ENCODE measurements at regions not wholly inside any gene's neighbourhood (a gene's known extent, or its start where the extent isn't known, plus 50 kb on each side); places are given as distances from the start of the nearest gene placed in this dataset.

DNA sequence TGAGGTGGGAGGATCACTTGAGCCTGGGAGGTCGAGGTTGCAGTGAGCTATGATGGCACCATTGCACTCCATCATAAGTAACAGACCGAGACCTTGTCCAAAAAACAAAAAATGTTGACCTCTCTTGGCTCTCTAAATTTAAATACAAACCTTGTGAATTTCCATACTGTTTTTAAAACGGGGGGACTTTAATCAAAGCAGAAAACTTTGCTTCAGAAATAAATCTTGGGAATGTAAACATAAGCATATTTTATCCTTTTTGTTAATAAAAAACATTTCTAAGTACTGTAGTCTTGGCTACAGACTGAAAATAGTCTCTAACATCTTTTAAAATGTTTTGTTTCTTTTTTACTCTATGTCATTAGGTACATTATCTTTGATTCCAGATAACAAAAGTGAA, 130.7 kb upstream of the RASSF8 start:
- Histone ChIP-seq H3K27ac (ENCODE audit: low read depth in 1 of 3, low read length in 2 of 3) (no peak overlapping the region), H3K9me3 (ENCODE audit: control insufficient read depth in 2 of 2, insufficient read depth in 1 of 2, low read depth in 1 of 2, low read length in 1 of 2) (no peaks in the 10 kb centered on the region), H3K4me3 (ENCODE audit: low read depth in 1 of 3, low read length in 3 of 3) (no peak overlapping the region), H3K4me1 (ENCODE audit: control insufficient read depth in 3 of 3, insufficient read depth in 2 of 3, low read depth in 1 of 3, low read length in 2 of 3) (peaks cover 0 to 3% (median 0%) of the 10 kb centered on the region in 3 donors), H3K27me3 (ENCODE audit: control insufficient read depth in 3 of 3, insufficient read depth in 3 of 3, low read length in 3 of 3) (no peaks in the 10 kb centered on the region), H3K36me3 (ENCODE audit: control insufficient read depth in 3 of 3, insufficient read depth in 2 of 3, low read depth in 1 of 3, low read length in 3 of 3) (no peaks in the 10 kb centered on the region)
- 50 to 59% (median 51%) methylated on average over 3 of the region's 3 CpGs for WGBS, 3 donors
- DNase-seq = no peak
- FAIRE-seq = no peak

DNA sequence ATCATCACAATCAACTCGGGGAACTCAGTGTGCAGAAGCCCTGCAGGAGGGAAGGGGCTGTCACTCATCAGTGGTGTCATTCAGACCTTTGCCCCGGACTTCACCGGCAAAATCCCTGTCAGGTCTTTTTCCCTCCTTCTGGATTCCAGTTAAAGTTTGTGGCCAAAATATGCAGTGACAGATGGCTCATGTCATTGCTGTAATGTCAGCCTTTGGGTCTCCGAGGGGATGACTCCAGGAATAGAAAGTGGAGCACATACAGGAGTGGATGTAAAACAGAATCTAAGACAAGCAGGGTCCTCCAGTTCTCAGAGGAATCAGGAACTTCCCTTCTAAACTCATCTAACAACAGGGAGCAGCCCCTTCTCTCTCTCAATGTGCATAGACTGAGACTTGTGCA, 130.3 kb upstream of the RASSF8 start:
- Histone ChIP-seq H3K9me3 (ENCODE audit: control insufficient read depth in 2 of 2, insufficient read depth in 1 of 2, low read depth in 1 of 2, low read length in 1 of 2) (no peaks in the 10 kb centered on the region), H3K4me3 (ENCODE audit: low read depth in 1 of 3, low read length in 3 of 3) (no peak overlapping the region), H3K27ac (ENCODE audit: low read depth in 1 of 3, low read length in 2 of 3) (no peak overlapping the region), H3K27me3 (ENCODE audit: control insufficient read depth in 3 of 3, insufficient read depth in 3 of 3, low read length in 3 of 3) (no peaks in the 10 kb centered on the region), H3K36me3 (ENCODE audit: control insufficient read depth in 3 of 3, insufficient read depth in 2 of 3, low read depth in 1 of 3, low read length in 3 of 3) (no peaks in the 10 kb centered on the region), H3K4me1 (ENCODE audit: control insufficient read depth in 3 of 3, insufficient read depth in 2 of 3, low read depth in 1 of 3, low read length in 2 of 3) (peaks cover 0 to 3% (median 0%) of the 10 kb centered on the region in 3 donors)
- FAIRE-seq = no peak
- no peak for DNase-seq
- WGBS, 3 donors = 17 to 41% (median 38%) methylated on average over 4 of the region's 4 CpGs

DNA sequence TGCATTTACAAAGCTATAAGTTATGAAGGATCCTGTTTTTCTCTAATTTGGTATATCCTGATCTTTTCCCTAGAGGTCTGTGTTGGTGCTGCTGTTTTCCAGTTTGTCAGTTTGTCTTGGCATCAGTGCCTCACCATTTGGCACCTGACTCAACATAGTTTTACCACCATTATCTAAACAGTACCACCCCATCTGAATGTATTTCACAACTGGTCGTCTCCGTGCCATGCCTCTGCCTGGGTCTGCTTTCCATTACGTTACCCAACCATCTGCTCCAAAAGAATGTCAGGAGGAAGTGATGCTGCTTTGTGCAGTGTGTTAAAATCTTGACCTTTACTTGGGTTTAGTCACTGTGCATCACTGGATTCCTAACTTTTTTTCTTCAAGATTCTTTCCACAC, 129.3 kb upstream of the RASSF8 start:
- Histone ChIP-seq H3K9me3 (ENCODE audit: control insufficient read depth in 2 of 2, insufficient read depth in 1 of 2, low read depth in 1 of 2, low read length in 1 of 2) (no peaks in the 10 kb centered on the region), H3K4me1 (ENCODE audit: control insufficient read depth in 3 of 3, insufficient read depth in 2 of 3, low read depth in 1 of 3, low read length in 2 of 3) (peaks cover 0 to 3% (median 0%) of the 10 kb centered on the region in 3 donors), H3K4me3 (ENCODE audit: low read depth in 1 of 3, low read length in 3 of 3) (no peak overlapping the region), H3K27me3 (ENCODE audit: control insufficient read depth in 3 of 3, insufficient read depth in 3 of 3, low read length in 3 of 3) (no peaks in the 10 kb centered on the region), H3K36me3 (ENCODE audit: control insufficient read depth in 3 of 3, insufficient read depth in 2 of 3, low read depth in 1 of 3, low read length in 3 of 3) (no peaks in the 10 kb centered on the region), H3K27ac (ENCODE audit: low read depth in 1 of 3, low read length in 2 of 3) (no peak overlapping the region)
- 37 to 65% (median 45%) methylated on average over 3 of the region's 3 CpGs for WGBS, 3 donors
- FAIRE-seq (no peak), DNase-seq (no peak)

DNA sequence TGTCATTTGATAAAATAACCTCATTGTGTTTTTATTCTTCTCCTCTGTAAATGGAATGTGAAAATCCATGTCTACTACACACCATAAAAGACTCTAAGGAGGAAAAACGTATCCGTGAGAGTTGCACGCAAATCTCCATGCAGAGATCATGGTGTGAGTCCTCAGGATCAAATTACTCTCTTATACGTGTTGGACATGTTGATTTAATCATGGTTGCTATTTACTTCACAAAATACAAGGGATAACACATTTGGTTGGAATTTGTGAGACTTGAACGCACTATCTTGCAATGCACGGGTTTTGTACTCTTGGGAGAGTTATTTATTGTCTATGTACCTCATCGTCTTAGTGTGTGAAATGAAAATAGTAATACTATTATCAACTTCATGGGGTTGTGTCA, 128.0 kb upstream of the RASSF8 start:
- DNase-seq = no peak
- FAIRE-seq = no peak
- Histone ChIP-seq H3K9me3 (ENCODE audit: control insufficient read depth in 2 of 2, insufficient read depth in 1 of 2, low read depth in 1 of 2, low read length in 1 of 2) (no peaks in the 10 kb centered on the region), H3K4me3 (ENCODE audit: low read depth in 1 of 3, low read length in 3 of 3) (no peak overlapping the region), H3K27ac (ENCODE audit: low read depth in 1 of 3, low read length in 2 of 3) (no peak overlapping the region), H3K4me1 (ENCODE audit: control insufficient read depth in 3 of 3, insufficient read depth in 2 of 3, low read depth in 1 of 3, low read length in 2 of 3) (peaks cover 0 to 3% (median 0%) of the 10 kb centered on the region in 3 donors), H3K36me3 (ENCODE audit: control insufficient read depth in 3 of 3, insufficient read depth in 2 of 3, low read depth in 1 of 3, low read length in 3 of 3) (no peaks in the 10 kb centered on the region), H3K27me3 (ENCODE audit: control insufficient read depth in 3 of 3, insufficient read depth in 3 of 3, low read length in 3 of 3) (no peaks in the 10 kb centered on the region)
- 72 to 81% (median 73%) methylated on average over 7 of the region's 7 CpGs for WGBS, 3 donors

DNA sequence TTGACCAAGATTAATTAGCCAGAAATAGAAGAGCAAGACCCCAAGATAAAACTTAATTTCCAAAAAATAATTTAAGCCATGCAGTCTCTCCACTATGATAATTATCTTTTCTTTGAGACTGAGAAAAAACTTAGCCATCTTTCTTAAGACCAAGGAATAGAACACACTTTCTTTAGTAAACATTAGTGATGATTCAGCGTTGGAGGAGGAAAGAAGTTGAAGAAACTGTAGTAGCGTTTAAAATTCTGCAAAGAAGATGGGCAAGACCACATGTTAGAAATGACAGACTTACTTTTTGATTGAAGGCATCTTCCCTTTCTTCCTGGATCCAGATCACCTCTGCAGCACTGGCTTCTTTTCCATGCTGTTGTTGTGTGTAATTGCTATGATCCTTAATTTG, 124.8 kb upstream of the RASSF8 start:
- DNase-seq (no peak), FAIRE-seq (no peak)
- no peaks in the 10 kb centered on the region for H3K9me3 ChIP-seq (ENCODE audit: control insufficient read depth in 2 of 2, insufficient read depth in 1 of 2, low read depth in 1 of 2, low read length in 1 of 2)
- H3K27ac ChIP-seq (ENCODE audit: low read depth in 1 of 3, low read length in 2 of 3) = no peak overlapping the region
- no peaks in the 10 kb centered on the region for H3K4me1 ChIP-seq (ENCODE audit: control insufficient read depth in 3 of 3, insufficient read depth in 2 of 3, low read depth in 1 of 3, low read length in 2 of 3)
- H3K36me3 ChIP-seq (ENCODE audit: control insufficient read depth in 3 of 3, insufficient read depth in 2 of 3, low read depth in 1 of 3, low read length in 3 of 3) = no peaks in the 10 kb centered on the region
- 58 to 73% (median 70%) methylated on average over 2 of the region's 2 CpGs for WGBS, 3 donors
- no peaks in the 10 kb centered on the region for H3K27me3 ChIP-seq (ENCODE audit: control insufficient read depth in 3 of 3, insufficient read depth in 3 of 3, low read length in 3 of 3)
- no peak overlapping the region for H3K4me3 ChIP-seq (ENCODE audit: low read depth in 1 of 3, low read length in 3 of 3)

DNA sequence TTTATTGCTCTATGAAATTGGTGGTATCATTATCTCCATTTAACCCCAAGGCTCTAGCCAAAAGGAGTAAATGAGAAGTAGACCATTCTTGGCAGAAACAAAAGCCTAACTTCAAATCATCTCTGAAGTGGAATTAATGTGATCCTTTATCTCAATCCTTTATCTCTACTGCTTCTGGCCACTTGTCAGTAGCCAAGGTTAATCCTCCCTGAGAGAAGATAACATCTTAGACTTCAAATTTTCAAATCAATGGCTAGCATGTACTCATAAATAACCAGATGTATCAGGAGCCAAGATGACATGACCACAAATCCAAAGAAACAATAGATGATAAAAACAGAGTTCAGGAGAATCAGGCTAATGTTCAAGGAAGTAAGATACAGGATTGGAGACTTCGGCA, 123.1 kb upstream of the RASSF8 start:
- no peaks in the 10 kb centered on the region for H3K27me3 ChIP-seq (ENCODE audit: control insufficient read depth in 3 of 3, insufficient read depth in 3 of 3, low read length in 3 of 3)
- DNase-seq (no peak), FAIRE-seq (no peak)

DNA sequence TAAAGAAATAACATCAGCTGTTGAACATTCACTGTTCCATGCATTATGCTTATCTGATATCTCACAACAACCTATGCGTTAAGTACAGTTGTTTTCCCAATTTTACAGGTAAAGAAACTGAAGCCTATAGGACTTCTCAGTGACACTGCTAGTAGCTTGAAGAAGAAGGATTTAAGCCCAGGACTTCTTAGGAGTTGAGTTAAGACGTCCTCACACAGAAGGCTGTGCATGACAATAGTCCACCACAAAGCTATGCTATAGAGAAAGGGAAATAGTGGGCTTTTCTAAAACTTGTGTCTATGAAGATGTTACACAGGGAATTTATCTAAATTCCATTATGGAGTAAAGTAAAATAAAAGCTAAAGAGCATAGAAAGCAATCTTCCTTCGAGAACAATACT, 120.5 kb upstream of the RASSF8 start:
- WGBS, 3 donors = 75 to 82% (median 80%) methylated on average over 3 of the region's 3 CpGs
- no peak for FAIRE-seq
- no peaks in the 10 kb centered on the region for H3K27me3 ChIP-seq (ENCODE audit: control insufficient read depth in 3 of 3, insufficient read depth in 3 of 3, low read length in 3 of 3)

More for the DNA sequence above, 123.1 kb upstream of the RASSF8 start:
- no peak overlapping the region for H3K27ac ChIP-seq (ENCODE audit: low read depth in 1 of 3, low read length in 2 of 3)
- no peaks in the 10 kb centered on the region for H3K9me3 ChIP-seq (ENCODE audit: control insufficient read depth in 2 of 2, insufficient read depth in 1 of 2, low read depth in 1 of 2, low read length in 1 of 2)
- no peaks in the 10 kb centered on the region for H3K4me1 ChIP-seq (ENCODE audit: control insufficient read depth in 3 of 3, insufficient read depth in 2 of 3, low read depth in 1 of 3, low read length in 2 of 3)
- WGBS, 3 donors = 79 to 97% (median 85%) methylated on average over 1 of the region's 1 CpG
- H3K4me3 ChIP-seq (ENCODE audit: low read depth in 1 of 3, low read length in 3 of 3) = no peak overlapping the region
- no peaks in the 10 kb centered on the region for H3K36me3 ChIP-seq (ENCODE audit: control insufficient read depth in 3 of 3, insufficient read depth in 2 of 3, low read depth in 1 of 3, low read length in 3 of 3)

DNA sequence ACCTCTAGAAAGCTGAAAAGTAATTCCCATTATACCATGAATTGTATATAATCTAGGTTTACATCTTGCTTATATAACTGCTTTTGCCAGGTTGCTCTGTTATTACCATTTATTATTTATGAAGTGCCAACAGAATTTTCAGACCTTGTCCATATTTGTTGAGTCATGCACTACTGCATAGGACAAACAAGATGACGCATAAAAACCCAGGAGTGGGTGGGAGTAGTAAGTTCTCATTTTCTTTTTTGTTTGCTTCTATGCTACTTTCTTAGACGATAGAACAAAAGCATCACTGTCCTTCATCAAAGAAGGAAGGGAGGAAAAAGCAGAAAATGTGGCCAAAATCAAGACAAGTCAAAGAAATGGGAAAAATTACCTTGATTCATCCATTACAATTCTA, 119.0 kb upstream of the RASSF8 start:
- WGBS, 3 donors = 68 to 75% (median 74%) methylated on average over 2 of the region's 2 CpGs
- H3K4me3 ChIP-seq (ENCODE audit: low read depth in 1 of 3, low read length in 3 of 3) = no peak overlapping the region
- no peaks in the 10 kb centered on the region for H3K9me3 ChIP-seq (ENCODE audit: control insufficient read depth in 2 of 2, insufficient read depth in 1 of 2, low read depth in 1 of 2, low read length in 1 of 2)
- FAIRE-seq (no peak), DNase-seq (no peak)
- no peaks in the 10 kb centered on the region for H3K4me1 ChIP-seq (ENCODE audit: control insufficient read depth in 3 of 3, insufficient read depth in 2 of 3, low read depth in 1 of 3, low read length in 2 of 3)
- no peaks in the 10 kb centered on the region for H3K27me3 ChIP-seq (ENCODE audit: control insufficient read depth in 3 of 3, insufficient read depth in 3 of 3, low read length in 3 of 3)
- no peaks in the 10 kb centered on the region for H3K36me3 ChIP-seq (ENCODE audit: control insufficient read depth in 3 of 3, insufficient read depth in 2 of 3, low read depth in 1 of 3, low read length in 3 of 3)
- H3K27ac ChIP-seq (ENCODE audit: low read depth in 1 of 3, low read length in 2 of 3) = no peak overlapping the region

More for the DNA sequence above, 120.5 kb upstream of the RASSF8 start:
- no peak overlapping the region for H3K27ac ChIP-seq (ENCODE audit: low read depth in 1 of 3, low read length in 2 of 3)
- no peak overlapping the region for H3K4me3 ChIP-seq (ENCODE audit: low read depth in 1 of 3, low read length in 3 of 3)
- no peak for DNase-seq
- H3K36me3 ChIP-seq (ENCODE audit: control insufficient read depth in 3 of 3, insufficient read depth in 2 of 3, low read depth in 1 of 3, low read length in 3 of 3) = no peaks in the 10 kb centered on the region
- H3K4me1 ChIP-seq (ENCODE audit: control insufficient read depth in 3 of 3, insufficient read depth in 2 of 3, low read depth in 1 of 3, low read length in 2 of 3) = no peaks in the 10 kb centered on the region
- no peaks in the 10 kb centered on the region for H3K9me3 ChIP-seq (ENCODE audit: control insufficient read depth in 2 of 2, insufficient read depth in 1 of 2, low read depth in 1 of 2, low read length in 1 of 2)

DNA sequence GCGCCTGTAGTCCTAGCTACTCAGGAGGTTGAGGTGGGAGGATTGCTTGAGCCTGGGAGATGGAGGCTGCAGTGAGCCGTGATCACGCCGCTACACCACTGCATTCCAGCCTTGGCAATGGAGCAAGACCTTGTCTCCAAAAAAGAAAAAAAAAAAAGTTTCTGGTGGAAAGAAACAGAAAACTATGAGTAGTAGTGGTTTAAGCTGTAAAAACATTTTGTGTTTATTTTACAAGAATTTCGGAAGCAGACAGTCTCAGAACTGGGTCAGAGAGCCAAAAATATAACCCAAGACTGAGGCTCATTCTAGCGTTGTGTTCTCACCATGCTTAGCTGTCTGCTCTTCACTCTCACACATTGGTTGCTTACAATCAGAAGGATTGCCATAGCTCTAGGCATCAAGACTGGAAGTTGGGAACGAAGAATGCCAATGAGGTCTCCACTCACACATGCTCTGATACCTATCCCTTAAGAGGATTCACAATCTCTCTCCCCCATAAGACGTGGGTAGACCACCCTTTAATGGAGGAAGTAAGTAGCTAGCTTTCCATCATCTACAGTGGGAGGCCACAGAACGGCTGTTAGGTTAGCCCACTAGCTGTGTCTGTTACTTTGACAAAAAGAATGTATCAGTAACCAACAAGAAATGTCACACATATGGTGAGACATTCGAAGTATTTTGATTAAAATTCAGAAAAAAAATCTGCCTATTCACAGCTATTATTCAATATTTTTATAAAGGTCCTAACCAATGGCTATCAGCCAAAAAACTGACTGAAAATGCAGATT, 117.6 kb upstream of the RASSF8 start:
- Histone ChIP-seq H3K9me3 (ENCODE audit: control insufficient read depth in 2 of 2, insufficient read depth in 1 of 2, low read depth in 1 of 2, low read length in 1 of 2) (no peaks in the 10 kb centered on the region), H3K4me1 (ENCODE audit: control insufficient read depth in 3 of 3, insufficient read depth in 2 of 3, low read depth in 1 of 3, low read length in 2 of 3) (no peaks in the 10 kb centered on the region), H3K4me3 (ENCODE audit: low read depth in 1 of 3, low read length in 3 of 3) (no peak overlapping the region), H3K27ac (ENCODE audit: low read depth in 1 of 3, low read length in 2 of 3) (no peak overlapping the region), H3K27me3 (ENCODE audit: control insufficient read depth in 3 of 3, insufficient read depth in 3 of 3, low read length in 3 of 3) (no peaks in the 10 kb centered on the region), H3K36me3 (ENCODE audit: control insufficient read depth in 3 of 3, insufficient read depth in 2 of 3, low read depth in 1 of 3, low read length in 3 of 3) (no peaks in the 10 kb centered on the region)
- FAIRE-seq (no peak), DNase-seq (no peak)
- 71 to 80% (median 74%) methylated on average over 10 of the region's 10 CpGs for WGBS, 3 donors
